ENCODE measurements at regions not wholly inside any gene's neighbourhood (a gene's known extent, or its start where the extent isn't known, plus 50 kb on each side); places are given as distances from the start of the nearest gene placed in this dataset.

DNA sequence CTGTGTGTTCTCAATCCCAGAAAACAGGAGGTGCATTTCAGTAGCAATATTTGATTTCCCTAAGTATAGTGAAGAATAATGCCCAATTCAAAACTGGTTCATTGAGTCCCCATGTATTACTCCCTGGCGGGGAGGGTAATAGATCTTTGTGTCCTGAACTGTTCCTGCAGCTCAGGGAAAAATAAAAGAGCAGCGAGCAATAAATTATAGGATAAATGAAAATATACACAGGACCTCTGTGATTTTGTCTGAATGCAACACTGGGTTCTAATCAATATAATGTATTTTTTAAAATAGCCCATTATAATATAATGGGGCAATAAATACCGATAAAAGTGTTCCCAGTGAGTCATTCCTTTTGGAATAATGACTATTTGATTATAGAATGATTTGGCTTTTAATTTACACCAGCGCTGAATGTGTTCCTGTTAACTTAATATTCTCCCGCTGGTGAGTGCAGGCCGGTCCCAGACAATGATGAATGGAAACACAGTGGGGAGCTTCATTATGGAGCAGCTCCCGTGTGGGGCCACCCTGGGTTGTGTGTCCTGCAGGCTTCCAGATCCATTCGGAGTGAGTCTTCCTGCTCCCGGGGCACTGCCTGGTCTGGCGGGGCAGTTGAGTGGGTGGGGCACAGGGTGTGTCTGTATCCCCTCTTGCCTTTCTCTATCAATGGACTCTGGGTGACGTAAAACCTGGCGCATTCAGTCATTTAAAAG is 263.1 kb downstream of the ACTR3B start:
- H3K4me1 Mint-ChIP-seq (ENCODE audit: low read depth) = no peaks in the 10 kb centered on the region
- peaks cover 5% of the 10 kb centered on the region; the same call in 1 of the 2 replicates for H3K36me3 Mint-ChIP-seq (ENCODE audit: low read depth)
- peaks cover 38% of the 10 kb centered on the region for H3K9me3 Mint-ChIP-seq
- DNase-seq = no peak
- peaks cover 2% of the 10 kb centered on the region for H3K27me3 Mint-ChIP-seq (ENCODE audit: insufficient read depth)
- TF ChIP-seq, protein P1, sequence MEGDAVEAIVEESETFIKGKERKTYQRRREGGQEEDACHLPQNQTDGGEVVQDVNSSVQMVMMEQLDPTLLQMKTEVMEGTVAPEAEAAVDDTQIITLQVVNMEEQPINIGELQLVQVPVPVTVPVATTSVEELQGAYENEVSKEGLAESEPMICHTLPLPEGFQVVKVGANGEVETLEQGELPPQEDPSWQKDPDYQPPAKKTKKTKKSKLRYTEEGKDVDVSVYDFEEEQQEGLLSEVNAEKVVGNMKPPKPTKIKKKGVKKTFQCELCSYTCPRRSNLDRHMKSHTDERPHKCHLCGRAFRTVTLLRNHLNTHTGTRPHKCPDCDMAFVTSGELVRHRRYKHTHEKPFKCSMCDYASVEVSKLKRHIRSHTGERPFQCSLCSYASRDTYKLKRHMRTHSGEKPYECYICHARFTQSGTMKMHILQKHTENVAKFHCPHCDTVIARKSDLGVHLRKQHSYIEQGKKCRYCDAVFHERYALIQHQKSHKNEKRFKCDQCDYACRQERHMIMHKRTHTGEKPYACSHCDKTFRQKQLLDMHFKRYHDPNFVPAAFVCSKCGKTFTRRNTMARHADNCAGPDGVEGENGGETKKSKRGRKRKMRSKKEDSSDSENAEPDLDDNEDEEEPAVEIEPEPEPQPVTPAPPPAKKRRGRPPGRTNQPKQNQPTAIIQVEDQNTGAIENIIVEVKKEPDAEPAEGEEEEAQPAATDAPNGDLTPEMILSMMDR (IDR thresholded peaks at IDR 0.05) = no peak
- H3K27ac Mint-ChIP-seq = no peak overlapping the region
- no peak overlapping the region for H3K4me3 Mint-ChIP-seq

DNA sequence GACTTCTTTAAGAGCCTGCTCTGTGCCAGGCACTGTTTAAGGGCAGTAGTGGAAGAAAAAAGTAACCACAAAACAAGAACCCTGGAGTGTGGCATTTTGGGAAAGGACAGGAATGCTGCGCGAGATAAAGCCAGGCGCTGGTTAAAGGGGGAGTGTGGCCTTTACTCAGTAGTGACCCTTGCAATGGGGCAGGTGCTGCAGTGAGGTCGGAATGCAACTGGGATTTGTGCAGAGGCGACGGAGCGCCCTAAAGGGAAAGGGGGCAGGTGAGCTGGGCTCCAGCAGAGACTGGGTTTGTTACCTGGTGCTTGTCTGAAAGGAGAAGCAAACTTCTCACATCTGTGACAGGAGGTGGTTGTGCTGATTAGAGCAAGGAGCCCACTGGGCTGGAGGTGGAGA is 263.6 kb downstream of the ACTR3B start:
- peaks cover 37% of the 10 kb centered on the region for H3K9me3 Mint-ChIP-seq
- no peak for DNase-seq
- TF ChIP-seq, protein P1 (IDR thresholded peaks at IDR 0.05) = no peak
- peaks cover 2% of the 10 kb centered on the region for H3K27me3 Mint-ChIP-seq (ENCODE audit: insufficient read depth)
- no peak overlapping the region for H3K27ac Mint-ChIP-seq
- H3K4me1 Mint-ChIP-seq (ENCODE audit: low read depth) = no peaks in the 10 kb centered on the region
- H3K4me3 Mint-ChIP-seq = no peak overlapping the region
- peaks cover 5% of the 10 kb centered on the region; the same call in 1 of the 2 replicates for H3K36me3 Mint-ChIP-seq (ENCODE audit: low read depth)

DNA sequence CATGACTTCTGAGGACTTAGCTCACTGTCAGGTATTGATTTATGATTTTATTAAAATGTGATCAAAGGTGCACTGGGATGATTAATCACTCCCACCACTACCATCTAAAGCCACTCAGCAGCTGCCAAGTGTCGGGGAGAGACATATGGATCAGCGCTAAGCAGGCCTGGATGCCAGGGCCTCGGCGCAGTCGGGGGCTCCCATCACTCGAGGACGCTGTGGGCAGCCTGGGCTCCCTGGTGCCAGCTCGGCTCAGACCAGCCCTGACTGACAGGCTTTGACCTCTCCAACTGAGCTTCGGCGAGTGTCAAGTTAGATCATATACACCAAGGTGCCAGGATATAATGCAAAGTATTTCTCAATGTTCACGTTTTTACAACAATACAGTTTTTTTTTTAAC is 267.7 kb downstream of the ACTR3B start:
- no peak for DNase-seq
- Mint-ChIP-seq H3K4me3 (no peak overlapping the region), H3K9me3 (peaks cover 34% of the 10 kb centered on the region), H3K36me3 (ENCODE audit: low read depth) (no peaks in the 10 kb centered on the region), H3K27me3 (ENCODE audit: insufficient read depth) (peaks cover 2% of the 10 kb centered on the region; the same call in 1 of the 2 replicates), H3K4me1 (ENCODE audit: low read depth) (no peaks in the 10 kb centered on the region), H3K27ac (no peak overlapping the region)
- TF ChIP-seq, protein P1 (IDR thresholded peaks at IDR 0.05) = no peak

DNA sequence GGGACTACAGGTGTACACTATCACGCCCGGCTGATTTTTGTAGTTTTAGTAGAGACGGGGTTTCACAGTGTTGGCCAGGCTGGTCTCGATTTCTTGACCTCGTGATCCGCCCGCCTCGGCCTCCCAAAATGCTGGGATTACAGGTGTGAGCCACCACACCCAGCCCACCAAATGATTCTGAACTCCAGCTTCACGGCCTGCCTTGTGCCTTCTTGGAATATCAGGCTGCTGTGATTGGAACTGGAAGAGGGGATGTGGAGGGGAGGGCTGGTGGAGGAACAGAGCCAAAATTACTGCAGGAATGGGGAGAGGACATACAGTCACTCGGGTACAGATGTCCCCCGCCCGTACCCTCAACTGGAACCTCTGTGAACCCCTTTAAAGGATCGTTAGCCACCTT is 268.4 kb downstream of the ACTR3B start:
- no peak overlapping the region for H3K27ac Mint-ChIP-seq
- no peaks in the 10 kb centered on the region for H3K36me3 Mint-ChIP-seq (ENCODE audit: low read depth)
- peaks cover 33% of the 10 kb centered on the region for H3K9me3 Mint-ChIP-seq
- H3K27me3 Mint-ChIP-seq (ENCODE audit: insufficient read depth) = no peaks in the 10 kb centered on the region
- no peak overlapping the region for H3K4me3 Mint-ChIP-seq
- no peaks in the 10 kb centered on the region for H3K4me1 Mint-ChIP-seq (ENCODE audit: low read depth)
- DNase-seq = no peak
- TF ChIP-seq, protein P1 (IDR thresholded peaks at IDR 0.05) = no peak

DNA sequence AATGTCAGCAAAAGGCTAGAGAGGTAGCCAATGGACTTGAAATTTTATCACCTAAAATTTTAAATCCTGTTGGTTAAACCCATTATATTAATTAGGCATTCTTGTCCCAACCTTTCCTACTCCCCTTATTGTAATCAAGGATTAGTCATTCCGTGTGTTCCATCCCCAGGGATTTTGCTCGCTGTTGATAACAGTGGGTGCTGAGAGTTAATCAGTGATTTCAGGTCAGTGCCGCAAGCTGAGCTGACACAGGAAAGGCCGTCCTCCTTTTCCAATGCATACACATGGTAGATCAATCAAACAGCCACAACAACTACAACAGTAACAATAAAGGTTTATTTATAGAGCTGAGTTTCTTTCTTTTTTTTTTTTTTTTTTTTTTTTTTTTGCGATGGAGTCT is 271.4 kb downstream of the ACTR3B start:
- H3K9me3 Mint-ChIP-seq = peaks cover 37% of the 10 kb centered on the region
- TF ChIP-seq, protein P1 (IDR thresholded peaks at IDR 0.05) = no peak
- no peaks in the 10 kb centered on the region for H3K4me1 Mint-ChIP-seq (ENCODE audit: low read depth)
- no peaks in the 10 kb centered on the region for H3K36me3 Mint-ChIP-seq (ENCODE audit: low read depth)
- DNase-seq = no peak
- H3K27ac Mint-ChIP-seq = no peak overlapping the region
- no peaks in the 10 kb centered on the region for H3K27me3 Mint-ChIP-seq (ENCODE audit: insufficient read depth)
- no peak overlapping the region for H3K4me3 Mint-ChIP-seq
